Mammary epithelial cell (primary cell): ENCODE measurements at regions not wholly inside any gene's neighbourhood (a gene's known extent, or its start where the extent isn't known, plus 50 kb on each side); places are given as distances from the start of the nearest gene placed in this dataset.

Experiments
- EZH2 ChIP-seq: IDR thresholded peaks from 2 replicates; pipeline ENCODE4 v1.6.1; 2012; ENCODE audit warnings: low read length, inconsistent platforms, borderline replicate concordance
- TF ChIP-seq, protein P1 (sequence below), 2 donors: IDR thresholded peaks in 1 of 2; conservative IDR thresholded peaks in 1 of 2; 2 replicates each; pipeline ENCODE4 v1.5.1; 2011 to 2012; ENCODE audit warnings: inconsistent platforms in 2 of 2, low read length in 2 of 2, mild to moderate bottlenecking in 2 of 2, control low read depth in 1 of 2, low read depth in 1 of 2; ENCODE audit not compliant: insufficient read depth in 1 of 2; ENCODE audit errors: extremely low read depth in 1 of 2

DNA sequence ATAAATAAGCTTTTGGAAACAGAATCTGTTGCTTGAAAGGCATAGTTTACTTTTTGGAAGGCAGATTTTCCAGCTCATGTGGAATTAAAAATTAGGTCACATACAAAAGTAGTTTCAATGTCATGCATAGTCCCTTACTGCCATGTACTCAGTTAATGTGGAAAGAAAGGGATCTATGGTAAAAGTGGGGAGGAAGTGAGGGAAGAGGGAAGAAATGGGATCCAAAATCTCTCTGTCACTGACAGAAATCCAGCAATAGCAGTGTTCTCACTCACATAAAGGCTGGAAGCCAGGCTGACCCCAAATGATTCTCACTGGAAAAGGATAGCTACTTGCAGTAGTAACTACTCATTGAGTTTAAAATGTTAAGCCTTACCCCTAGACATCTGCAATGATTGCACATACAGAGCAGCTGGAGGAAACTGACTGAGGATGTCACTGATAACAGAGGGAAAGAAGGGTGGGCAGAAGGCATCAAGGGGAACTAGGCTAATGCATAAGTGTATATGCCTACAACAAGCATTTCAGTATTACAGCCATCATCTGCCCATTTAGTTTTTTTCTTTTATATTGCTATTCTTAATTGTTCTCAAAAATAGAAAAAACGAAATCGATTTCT lies 445.6 kb downstream of the FAT4 start:
- TF ChIP-seq, protein P1, sequence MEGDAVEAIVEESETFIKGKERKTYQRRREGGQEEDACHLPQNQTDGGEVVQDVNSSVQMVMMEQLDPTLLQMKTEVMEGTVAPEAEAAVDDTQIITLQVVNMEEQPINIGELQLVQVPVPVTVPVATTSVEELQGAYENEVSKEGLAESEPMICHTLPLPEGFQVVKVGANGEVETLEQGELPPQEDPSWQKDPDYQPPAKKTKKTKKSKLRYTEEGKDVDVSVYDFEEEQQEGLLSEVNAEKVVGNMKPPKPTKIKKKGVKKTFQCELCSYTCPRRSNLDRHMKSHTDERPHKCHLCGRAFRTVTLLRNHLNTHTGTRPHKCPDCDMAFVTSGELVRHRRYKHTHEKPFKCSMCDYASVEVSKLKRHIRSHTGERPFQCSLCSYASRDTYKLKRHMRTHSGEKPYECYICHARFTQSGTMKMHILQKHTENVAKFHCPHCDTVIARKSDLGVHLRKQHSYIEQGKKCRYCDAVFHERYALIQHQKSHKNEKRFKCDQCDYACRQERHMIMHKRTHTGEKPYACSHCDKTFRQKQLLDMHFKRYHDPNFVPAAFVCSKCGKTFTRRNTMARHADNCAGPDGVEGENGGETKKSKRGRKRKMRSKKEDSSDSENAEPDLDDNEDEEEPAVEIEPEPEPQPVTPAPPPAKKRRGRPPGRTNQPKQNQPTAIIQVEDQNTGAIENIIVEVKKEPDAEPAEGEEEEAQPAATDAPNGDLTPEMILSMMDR (conservative IDR thresholded peaks at IDR 0.05 in 1 of 2, IDR thresholded peaks at IDR 0.05 in 1 of 2; ENCODE audit: extremely low read depth in 1 of 2, insufficient read depth in 1 of 2, low read depth in 1 of 2, low read length in 2 of 2) = no peak
- TF ChIP-seq EZH2 = no peak
